GM18511 (cell line): ENCODE measurements at regions not wholly inside any gene's neighbourhood (a gene's known extent, or its start where the extent isn't known, plus 50 kb on each side); places are given as distances from the start of the nearest gene placed in this dataset.

ENCODE experiments used
- ATAC-seq: cut with Tn5 transposase; IDR thresholded peaks from one replicate; pipeline ENCODE4 v1.9.1; 2021; ENCODE audit warnings: mild to moderate bottlenecking, moderate library complexity; ENCODE audit not compliant: unreplicated experiment

DNA sequence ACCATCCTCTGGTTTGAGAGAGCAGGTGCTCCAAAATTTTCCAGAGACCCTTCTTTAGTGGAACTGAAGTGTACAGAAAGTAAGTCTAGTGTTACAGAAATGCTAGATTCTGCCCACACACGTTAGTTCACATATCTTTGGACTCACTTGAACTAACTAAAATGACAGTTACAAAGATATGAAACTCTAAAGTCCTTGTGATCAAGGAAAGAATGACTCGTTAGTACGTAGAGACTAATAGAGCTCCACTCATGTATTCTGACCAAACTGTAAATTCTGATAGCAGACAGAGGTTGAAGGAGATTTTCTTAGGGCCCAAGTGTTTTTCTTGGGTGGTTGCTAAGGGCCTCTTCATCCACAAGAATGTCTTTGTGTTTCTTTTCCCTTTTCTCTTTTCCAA, 491.5 kb upstream of the B3GALT2 start:
- no peak for ATAC-seq

DNA sequence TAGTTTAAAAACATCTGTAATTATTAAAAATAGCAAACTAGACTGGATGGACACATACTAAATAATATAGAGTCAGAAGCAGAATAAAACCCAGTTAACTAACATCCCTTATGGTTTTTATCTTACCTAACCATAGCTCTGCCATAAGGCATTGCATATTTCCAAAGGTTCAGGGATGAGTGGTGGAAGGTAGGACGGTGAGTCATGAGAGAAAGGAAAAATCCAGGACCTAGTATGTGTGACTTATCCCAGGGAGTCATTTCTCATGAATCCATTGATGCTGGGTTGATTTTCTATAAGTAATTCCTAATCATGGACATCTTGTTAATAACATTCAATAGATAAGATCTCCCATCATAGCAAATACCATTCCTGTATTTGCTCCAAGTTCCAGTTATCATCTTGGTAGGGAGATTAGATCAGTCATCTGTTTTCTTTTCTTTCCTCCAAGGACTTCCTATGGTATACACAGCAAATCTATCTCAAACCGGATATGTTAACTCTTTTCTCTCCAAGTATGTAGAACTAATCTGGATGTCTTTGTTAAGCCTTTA, 490.7 kb upstream of the B3GALT2 start:
- no peak for ATAC-seq

DNA sequence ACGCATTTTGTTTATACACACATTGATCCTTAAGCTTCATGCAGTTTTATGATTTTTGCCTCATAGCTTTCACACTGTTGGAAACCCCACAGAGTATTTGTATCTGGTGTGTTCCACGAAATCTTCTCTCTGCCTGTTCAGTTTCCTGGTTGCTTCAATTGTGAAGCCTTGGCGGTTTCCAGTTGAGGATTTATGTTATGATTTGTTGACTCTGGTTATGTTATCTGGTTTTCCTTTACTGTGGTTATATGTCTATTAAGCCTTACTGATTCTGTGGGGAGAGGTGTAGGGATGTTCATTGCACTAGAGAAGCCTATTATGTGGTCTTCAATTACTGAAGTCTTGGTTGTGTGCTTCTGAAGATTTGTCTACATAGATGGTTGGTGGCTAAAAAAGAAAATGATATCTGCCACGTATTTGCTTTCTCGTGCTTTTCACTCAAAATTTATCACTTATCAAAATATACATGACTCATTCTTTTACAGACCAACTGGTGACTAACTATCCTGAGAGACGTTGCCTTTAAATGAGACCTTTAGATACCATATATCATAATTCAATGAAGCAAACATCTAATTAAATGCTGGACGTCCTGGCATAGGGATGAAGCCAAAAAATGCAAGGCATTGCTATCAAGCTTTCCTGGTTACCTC, 488.0 kb upstream of the B3GALT2 start:
- ATAC-seq = no peak

DNA sequence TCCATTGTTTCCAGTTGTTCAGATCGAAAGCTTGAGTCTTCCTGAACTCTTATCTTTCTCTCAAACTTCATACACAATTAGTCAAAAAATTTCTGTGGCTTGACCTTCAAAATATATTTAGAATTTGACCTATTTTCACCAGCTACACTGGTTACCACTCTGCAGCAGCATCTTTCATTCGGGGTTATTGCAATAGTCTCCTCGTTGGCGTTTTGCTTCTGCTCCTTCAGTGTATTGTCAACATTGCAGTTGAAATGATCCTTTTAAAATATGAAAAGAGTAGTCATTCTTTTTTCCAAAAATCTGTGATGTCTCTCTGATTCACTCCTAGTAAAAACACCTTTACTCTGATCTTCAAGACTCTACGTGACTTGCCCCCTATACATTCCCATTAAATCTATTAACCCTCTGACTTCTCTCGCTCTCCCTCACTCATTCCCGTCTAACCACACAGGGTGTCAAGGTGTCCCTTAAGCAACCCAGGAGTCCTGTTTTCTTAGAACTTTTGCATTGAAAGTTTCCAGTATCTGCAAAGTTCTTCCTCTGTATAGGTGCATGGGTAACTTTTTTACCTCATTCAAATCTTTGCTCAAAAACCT, 480.2 kb upstream of the B3GALT2 start:
- ATAC-seq = no peak

DNA sequence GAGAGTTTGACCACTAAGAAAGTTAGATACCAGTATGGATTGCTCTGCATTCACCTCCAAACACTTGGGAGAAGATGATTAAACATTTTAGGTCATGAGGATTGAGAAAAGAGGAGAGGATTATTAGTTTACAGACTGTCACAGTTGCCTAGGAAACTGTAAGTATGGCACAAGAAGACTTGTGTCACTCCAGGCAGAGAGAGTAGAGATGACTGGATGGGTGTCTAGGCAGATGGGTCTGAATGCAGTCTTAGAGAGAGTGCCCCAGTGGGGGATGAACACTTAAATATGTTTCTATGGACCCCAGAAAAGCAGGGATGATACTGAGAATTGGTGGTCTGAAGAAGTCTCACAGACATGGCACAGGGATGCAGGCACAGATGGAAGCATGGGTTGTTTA, 477.6 kb upstream of the B3GALT2 start:
- no peak for ATAC-seq

DNA sequence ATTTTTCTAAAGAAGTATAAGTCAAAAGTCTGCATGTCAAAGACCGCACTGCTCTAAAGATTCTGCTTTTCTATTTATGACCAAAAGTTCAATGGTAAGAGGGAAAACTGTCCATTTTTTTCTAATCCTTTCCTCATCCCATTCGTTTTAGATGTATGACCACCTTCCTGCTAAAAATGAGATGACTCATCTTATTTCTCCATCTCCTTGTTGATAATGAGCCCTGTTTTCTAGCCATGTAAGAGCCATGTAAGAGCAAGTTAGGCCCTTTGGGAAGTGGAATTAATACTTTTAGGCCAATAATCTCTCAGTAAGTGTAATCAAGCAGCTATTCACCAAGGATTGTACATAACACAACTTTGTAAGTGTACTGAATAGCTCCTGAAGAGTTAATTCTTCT, 475.6 kb upstream of the B3GALT2 start:
- no peak for ATAC-seq

DNA sequence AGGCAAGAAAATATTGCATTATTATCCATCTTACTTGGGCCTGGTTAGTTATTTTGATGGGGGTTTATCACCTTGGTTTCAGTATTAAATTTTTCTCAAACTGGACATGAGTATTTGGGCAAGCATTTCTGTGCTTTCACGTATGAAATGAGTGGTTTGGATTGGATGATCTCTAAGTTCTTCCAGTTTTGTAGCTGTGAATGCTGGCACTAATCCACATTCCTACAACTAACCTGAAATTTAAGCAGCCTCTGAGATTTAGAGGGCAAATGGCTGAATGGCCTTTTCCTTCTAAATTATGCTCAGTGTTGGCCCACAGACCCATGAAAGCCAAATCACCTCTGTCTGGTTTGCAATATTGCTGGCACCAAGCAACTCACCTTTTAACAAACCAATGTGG, 475.0 kb upstream of the B3GALT2 start:
- no peak for ATAC-seq

DNA sequence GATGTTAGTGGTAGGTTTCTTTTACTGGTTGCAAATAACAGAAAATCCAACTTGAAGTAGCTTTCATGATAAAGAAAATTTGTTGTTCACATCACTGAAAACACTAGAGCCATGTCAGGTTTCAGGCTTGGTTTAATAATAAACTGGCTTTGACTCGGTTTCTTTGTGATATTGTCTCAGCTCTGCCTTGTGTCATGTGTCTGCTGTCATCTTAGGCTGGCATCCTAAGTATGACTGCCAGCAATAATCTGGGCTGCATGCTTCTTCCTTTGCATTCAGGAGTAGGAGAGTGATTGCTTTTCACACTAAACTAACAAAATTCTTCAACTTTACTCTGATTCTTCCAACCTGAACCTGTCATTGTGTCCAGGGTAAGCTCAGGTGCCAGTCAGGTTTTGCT, 474.0 kb upstream of the B3GALT2 start:
- no peak for ATAC-seq

DNA sequence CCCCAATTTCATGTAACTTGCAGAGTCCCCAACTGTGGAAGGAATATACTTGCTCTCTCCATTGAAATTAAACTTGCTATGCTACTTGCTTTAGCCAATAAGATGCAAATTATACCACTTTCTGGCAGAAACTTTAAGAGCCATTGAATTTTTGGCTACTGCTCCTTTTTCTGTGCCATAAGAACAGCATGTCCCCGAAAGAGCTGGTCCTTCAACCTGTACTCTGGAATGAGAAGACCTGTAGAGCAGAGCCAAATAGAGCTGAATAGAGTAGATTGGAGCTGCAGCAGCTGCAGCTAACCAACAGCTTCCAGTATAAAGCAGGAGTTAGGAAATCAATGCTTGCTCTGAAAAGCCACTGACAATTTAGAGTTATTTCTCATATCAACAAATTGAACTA, 472.3 kb upstream of the B3GALT2 start:
- no peak for ATAC-seq

DNA sequence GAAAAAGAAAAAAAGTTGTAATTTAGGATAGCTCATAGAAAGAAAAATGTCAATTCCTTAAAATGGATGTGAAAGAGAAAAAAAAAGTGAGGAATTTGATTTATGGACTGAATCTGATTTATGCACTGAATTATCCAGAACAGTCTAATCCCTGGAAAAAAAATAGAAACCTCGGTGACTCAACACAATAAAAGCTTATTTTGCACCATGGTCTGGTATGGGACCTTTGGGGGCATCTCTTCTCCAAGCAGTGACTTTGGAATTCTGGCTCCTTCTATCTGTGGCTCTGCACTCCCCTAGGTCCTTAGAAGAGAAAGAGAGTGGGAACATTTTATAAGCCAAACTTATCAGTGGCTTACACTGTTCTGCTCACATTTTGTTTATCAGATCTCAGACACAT, 471.7 kb upstream of the B3GALT2 start:
- no peak for ATAC-seq

DNA sequence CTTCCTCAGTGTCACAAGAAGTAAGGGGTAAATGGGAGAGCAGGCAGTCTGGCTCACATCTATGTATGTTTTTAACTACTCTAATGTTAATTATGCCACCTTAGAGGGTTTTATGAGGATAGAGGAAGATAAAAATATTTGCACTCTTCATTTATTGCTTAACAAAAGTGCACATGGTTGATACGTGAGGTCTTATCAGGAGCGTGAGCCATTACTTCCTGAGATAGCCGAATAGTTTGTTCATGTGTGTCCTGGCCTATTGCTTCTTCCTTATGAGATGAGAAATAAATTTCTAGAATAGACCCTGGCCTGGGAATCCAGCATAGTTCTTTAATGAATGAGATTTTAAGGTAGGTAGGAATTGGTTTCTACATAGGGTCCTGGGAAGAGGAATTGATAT, 471.1 kb upstream of the B3GALT2 start:
- ATAC-seq = no peak

DNA sequence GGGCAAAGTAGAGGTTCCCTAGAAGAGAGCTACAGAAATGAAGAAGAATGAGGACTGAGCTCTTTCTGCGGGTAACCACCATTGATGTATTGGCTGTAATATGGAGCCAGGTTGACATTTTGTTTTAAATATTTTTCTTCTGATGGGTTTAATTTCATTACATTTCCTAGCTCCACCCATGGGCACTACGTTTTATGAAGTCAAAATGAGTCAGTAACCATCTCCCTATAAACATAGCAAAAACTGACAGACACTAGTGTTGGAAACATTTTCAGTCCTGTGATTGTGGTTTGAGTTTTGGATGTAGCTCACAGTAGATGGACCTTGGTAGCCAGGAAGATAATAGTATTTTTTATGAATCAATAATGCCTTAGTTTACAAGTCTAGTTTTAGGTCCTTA, 470.4 kb upstream of the B3GALT2 start:
- no peak for ATAC-seq

DNA sequence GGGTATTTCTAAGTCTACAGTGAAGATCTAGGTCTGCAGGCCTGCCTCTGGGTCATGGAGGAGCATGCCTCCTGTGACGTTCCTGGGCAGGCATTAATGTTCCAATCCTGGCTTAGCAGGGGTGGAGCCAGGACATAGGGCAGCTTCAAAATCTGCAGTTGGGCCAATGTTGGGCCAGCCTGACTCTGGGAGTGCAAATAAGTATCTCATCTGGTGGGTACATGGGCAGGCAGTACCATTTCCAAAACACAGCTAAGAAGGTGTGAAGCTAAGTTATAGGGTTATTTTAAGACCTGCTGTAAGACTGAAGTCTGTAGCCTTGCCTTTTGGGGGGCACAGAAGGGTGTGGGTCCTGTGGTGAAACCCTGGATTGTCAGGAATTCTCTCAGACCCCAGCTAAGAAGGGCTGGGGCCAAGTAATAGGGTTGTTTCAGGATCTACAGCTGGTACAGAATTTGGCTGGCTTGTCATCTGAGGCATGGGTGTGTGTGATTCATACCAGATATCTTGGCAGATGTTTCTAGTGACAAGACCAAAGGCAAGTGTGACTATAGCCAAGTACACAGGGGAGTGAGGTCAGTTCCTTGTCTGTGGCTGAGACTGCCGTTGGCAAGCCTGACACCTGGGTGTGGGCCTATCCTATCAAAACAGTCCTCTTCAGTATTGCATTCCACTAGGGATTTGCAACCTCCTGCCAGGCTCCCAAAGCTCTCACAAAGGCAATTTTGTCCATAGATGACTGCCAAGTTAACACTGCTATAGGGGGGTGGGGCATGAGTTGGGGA, 468.7 kb upstream of the B3GALT2 start:
- no peak for ATAC-seq

DNA sequence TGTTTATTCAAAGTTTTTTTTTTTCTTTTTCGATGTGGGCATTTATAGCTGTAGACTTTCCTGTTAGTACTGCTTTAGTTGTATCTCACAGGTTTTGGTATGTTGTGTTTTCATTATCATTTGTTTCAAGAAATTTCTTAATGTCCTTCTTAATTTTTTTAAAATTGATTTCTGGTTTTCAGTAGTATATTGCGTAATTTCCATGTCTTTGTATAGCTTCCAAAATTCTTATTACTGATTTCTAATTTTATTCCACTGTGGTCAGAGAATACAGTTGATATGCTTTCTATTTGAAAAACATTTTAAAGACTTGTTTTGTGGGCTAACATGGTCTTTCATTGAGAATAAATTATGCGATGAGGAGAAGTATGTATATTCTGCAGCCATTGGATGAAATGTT, 463.2 kb upstream of the B3GALT2 start:
- ATAC-seq = no peak

DNA sequence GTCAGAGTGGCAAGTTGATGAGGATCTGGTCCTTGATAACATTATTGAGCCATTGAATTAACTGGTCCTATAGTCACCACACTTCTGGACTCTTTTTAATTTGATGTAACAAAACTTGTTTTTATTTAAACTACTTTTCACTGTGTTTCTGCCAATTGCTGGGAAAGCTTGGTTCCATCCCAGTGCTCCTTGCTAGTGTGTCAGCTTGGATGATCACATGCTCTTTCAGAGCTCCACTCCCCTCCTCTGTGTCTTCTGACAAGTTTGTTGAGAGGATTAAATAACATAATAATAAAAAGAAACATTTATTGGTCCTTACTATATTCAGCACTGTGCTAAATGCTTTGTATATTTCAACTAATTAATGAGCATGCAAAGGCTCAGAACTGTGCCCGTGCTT, 448.5 kb upstream of the B3GALT2 start:
- no peak for ATAC-seq

DNA sequence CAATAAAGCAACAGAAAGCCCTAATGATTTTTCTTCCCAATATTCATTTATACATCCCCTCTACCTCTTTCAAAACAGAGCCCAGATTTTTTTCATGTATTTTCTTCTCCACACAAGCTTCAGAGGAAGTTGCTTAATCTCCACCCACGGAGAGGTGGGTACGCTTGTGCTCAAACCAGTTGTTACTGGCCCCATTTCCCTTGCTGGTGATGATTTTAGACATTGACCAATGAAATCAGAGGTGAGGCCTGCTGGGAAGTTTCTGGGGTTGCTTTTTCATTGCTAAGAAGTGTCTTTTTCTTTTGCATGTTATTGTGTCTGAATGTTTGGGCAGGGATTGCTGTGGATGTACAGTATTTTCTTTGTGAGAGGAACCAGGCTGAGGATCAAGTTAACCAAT, 448.1 kb upstream of the B3GALT2 start:
- no peak for ATAC-seq

DNA sequence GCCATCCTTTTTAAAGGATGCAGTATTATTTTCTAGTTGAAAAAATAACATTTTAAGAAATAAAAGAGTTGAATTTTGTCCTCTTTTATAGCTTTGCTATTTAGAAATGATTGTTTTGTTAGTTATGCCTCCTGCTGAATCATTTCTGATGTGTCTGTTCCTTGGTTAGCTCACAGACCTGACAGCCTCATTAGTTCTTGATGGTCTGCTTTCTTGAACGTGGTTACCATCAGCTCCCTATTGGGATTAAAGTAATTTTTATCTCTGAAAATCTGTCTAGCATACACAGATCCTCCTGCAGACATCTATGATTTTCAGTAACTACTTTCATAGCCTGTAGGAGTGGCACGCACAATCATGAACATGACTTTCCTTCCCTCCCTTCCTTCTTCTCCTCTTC, 447.6 kb upstream of the B3GALT2 start:
- no peak for ATAC-seq

DNA sequence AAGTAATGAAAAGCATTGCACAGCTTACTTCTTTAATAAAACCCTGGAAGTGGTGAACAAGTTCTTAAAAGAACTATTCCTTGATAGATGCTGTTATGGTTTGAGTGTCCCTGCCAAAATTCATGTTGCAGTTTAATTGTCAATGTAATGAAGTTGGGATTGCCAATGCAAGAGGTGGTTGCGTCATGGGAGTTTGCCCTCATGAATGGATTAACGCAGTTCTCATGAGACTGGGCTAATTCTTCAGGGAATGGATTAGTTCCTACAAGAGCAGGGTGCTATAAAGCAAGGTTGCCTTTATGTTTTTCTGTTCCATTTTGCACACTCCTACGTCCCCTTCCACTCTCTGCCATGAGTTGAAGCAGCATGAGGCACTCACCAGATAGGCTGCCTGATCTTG, 446.7 kb upstream of the B3GALT2 start:
- no peak for ATAC-seq

DNA sequence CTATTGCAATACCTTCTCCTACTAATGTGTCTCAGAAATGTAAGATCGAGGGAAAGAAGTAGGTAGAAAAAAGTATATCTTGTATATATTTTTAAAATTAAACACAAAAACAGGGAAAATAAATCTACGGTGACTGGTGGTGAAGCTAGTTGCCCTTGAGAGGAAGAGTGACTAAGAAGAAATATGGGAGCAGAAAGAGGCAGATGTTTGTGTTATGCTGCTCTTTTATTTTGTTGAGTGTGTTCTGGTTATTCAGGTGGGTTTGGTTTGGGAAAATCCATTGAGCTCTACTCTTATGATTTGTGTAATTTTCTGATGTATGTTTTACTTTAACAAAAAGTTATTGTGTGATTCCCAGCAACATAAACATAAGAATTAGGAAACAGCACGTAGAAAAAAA, 444.9 kb upstream of the B3GALT2 start:
- no peak for ATAC-seq

DNA sequence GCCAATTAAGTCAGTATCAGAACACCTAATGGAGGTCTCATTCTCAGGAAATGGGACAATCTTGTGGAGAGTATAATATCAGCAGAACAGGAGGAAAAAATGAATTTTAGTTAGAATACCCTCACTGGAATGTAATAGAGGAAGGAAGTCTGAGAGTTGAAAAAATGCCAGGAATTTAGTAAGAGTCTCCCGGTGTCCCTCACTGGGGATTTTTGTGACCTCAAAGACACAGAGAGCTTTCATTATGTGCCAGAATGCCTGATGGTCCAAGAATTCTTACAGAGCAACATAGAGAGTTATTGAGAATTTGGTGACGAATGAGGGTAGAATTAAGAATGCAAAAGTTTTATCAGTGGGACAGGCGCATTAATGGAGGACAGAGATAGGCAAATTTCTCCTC, 443.5 kb upstream of the B3GALT2 start:
- ATAC-seq = no peak

DNA sequence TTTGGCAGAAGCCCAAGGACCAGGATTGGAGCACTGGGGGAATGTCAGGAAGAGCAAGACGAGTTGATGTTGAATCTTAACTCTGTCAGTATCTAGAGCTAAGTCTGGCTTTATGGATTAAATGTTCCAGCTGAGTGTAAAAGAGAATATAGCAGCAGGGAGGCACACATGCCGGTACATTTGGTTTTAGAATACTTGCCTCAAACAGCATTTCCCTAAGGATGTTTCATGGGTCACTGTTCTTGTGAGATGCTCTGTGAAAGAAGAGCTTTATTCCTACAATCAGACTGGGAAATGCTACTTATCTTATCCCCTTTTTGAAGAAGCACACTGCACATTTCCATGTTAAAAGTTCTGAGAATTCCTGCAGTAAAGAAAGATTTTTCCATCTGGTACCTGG, 440.3 kb upstream of the B3GALT2 start:
- no peak for ATAC-seq

DNA sequence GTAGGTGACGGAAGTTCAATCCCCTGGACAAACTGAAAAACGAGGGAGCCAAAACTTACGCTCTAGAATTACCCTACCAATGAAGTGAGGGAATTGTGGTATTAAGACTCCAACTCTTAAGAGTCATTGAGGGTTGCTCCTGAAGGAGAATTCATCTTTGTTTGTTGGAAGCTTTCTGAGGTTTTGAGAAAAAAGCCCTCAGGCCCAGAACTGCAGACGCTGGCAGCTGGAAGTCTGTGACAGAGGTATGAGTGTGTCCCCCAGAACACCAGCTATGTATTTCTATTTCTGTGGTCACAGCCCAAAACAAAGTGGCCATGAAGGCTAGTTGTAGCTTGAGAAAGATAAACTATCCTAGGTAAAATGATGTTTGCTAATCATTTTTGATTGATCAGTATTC, 438.8 kb upstream of the B3GALT2 start:
- ATAC-seq = no peak
